AG10803 (cell line): ENCODE measurements at regions not wholly inside any gene's neighbourhood (a gene's known extent, or its start where the extent isn't known, plus 50 kb on each side); places are given as distances from the start of the nearest gene placed in this dataset.
"Not testable (repeated sequence)": the region's sequence is repeated elsewhere in the genome, so short reads cannot be mapped to it uniquely, and the experiment has no call there.

Source experiments
- DNase-seq: peaks from one replicate; pipeline ENCODE4 v3.0.0; 2010; ENCODE audit warnings: low read depth
- H3K4me3 ChIP-seq: 2 replicates; pipeline ENCODE4 v1.5.1; 2011; ENCODE audit warnings: mild to moderate bottlenecking, low read length, control low read depth
- CTCF ChIP-seq: conservative IDR thresholded peaks from 2 replicates; pipeline ENCODE4 v1.5.1; 2011; ENCODE audit warnings: mild to moderate bottlenecking, low read length, control low read depth, inconsistent platforms

GRCh38 chr7:68706291-68706690 lies 892.0 kb upstream of the AUTS2 start:
- peak; percentile 87 for DNase-seq

GRCh38 chr7:68707159-68707558 lies 891.1 kb upstream of the AUTS2 start:
- no peak for TF ChIP-seq CTCF

More at GRCh38 chr7:68706291-68706690, 892.0 kb upstream of the AUTS2 start:
- H3K4me3 ChIP-seq: no peak overlapping the region
- TF ChIP-seq CTCF: no peak

GRCh38 chr7:68707958-68708357 lies 890.3 kb upstream of the AUTS2 start:
- DNase-seq: no peak
- H3K4me3 ChIP-seq: no peak overlapping the region
- no peak for TF ChIP-seq CTCF

More at GRCh38 chr7:68707159-68707558, 891.1 kb upstream of the AUTS2 start:
- DNase-seq: no peak
- no peak overlapping the region for H3K4me3 ChIP-seq

GRCh38 chr7:68712956-68713495 lies 885.2 kb upstream of the AUTS2 start:
- H3K4me3 ChIP-seq: no peak overlapping the region
- TF ChIP-seq CTCF: no peak
- DNase-seq: no peak

- not testable (repeated sequence) for H3K4me3 ChIP-seq, DNase-seq
These were observed 884.1 kb upstream of the AUTS2 start for GRCh38 chr7:68714135-68714534.

- no peak for TF ChIP-seq CTCF
- no peak for DNase-seq
- H3K4me3 ChIP-seq: no peak overlapping the region
These were observed 882.4 kb upstream of the AUTS2 start for GRCh38 chr7:68715907-68716306.

GRCh38 chr7:68717176-68717575 lies 881.1 kb upstream of the AUTS2 start:
- H3K4me3 ChIP-seq: no peak overlapping the region
- no peak for TF ChIP-seq CTCF
- no peak for DNase-seq

GRCh38 chr7:68718097-68718551 lies 880.2 kb upstream of the AUTS2 start:
- no peak for TF ChIP-seq CTCF
- DNase-seq: no peak
- H3K4me3 ChIP-seq: no peak overlapping the region
